Aorta (tissue), 5 donors: ENCODE measurements at regions not wholly inside any gene's neighbourhood (a gene's known extent, or its start where the extent isn't known, plus 50 kb on each side); places are given as distances from the start of the nearest gene placed in this dataset.
"Not testable (repeated sequence)": the region's sequence is repeated elsewhere in the genome, so short reads cannot be mapped to it uniquely, and the experiment has no call there.

Experiments
- ATAC-seq: fragments of 200-7000 bp; cut with Tn5 transposase; one replicate; pipeline ENCODE4 v1.9.1; 2022; ENCODE audit warnings: moderate library complexity; ENCODE audit not compliant: low FRiP score
- DNase-seq, 2 donors: peaks; one replicate each; pipeline ENCODE4 v3.0.0-alpha.2; 2020
- H3K27ac ChIP-seq, 2 donors: one replicate each; pipeline ENCODE4 v1.5.1; 2013; ENCODE audit warnings: low read length in 2 of 2, mild to moderate bottlenecking in 2 of 2, moderate library complexity in 2 of 2, control low read depth in 1 of 2, inconsistent platforms in 1 of 2, low read depth in 1 of 2
- H3K27me3 ChIP-seq, 2 donors: one replicate each; pipeline ENCODE4 v1.6.1; 2013; ENCODE audit warnings: control low read depth in 1 of 2, low read length in 1 of 2, mild to moderate bottlenecking in 1 of 2, moderate library complexity in 1 of 2; ENCODE audit not compliant: insufficient read depth in 2 of 2, control insufficient read depth in 1 of 2
- H3K36me3 ChIP-seq, 2 donors: one replicate each; pipeline ENCODE4 v1.6.1; 2013; ENCODE audit warnings: control low read depth in 1 of 2, low read length in 1 of 2, mild to moderate bottlenecking in 1 of 2; ENCODE audit not compliant: insufficient read depth in 2 of 2, control insufficient read depth in 1 of 2
- H3K4me1 ChIP-seq, 2 donors: one replicate each; pipeline ENCODE4 v1.6.1; 2013; ENCODE audit warnings: low read length in 2 of 2, control low read depth in 1 of 2, mild to moderate bottlenecking in 1 of 2, moderate library complexity in 1 of 2; ENCODE audit not compliant: insufficient read depth in 2 of 2, control insufficient read depth in 1 of 2
- H3K4me3 ChIP-seq, 2 donors: one replicate each; pipeline ENCODE4 v1.5.1; 2013; ENCODE audit warnings: low read length in 2 of 2, control low read depth in 1 of 2, mild to moderate bottlenecking in 1 of 2
- H3K9me3 ChIP-seq: one replicate; pipeline ENCODE4 v1.6.1; 2013; ENCODE audit warnings: mild to moderate bottlenecking, low read length; ENCODE audit not compliant: control insufficient read depth
- WGBS, 2 donors: extraction: QIAGEN DNeasy Blood & Tissue Kit; methylation state at CpG; one replicate each; pipeline ENCODE4 v1.1.7; 2013; 5-methylcytosine and 5-hydroxymethylcytosine counted together
- intact Hi-C, 2 donors: fragments of 100-400 bp; cut with DNase I; formaldehyde crosslinking; loops; one replicate each; pipeline versions ENCODE4 v1.14.2 to v1.15.0; 2022
- donor health status: healthy with polysubstance abuse.
- donor health status: Bipolar disorder and iron deficiency.
- donor health status: DM: no; HTN: no; CAD: no.
- donor health status: DM: no; HTN: no; CAD: no.
- donor health status: DM: yes; HTN: yes; CAD: no.

DNA sequence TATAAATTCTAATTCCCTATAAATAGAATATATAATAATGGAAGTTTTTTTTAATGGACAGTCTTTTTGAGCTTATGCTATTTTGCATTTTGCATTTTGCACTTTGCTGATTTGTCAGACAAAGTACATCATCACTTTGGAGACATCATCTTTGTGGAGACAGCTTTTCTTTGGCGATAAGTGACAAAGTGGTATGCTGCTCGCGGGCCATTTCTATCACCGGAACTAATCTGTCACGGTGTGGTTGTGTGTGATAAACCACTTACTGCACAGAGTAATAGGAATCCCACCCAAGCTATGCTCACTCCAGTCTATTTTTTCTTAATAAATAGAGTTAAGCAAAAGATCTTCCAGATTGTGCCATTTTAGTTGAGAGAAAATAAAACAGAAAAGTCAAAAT, 133.1 kb downstream of the MACIR start:
- Histone ChIP-seq H3K36me3 (no peaks in the 10 kb centered on the region), H3K27ac (no peak overlapping the region), H3K4me1 (no peaks in the 10 kb centered on the region), H3K4me3 (no peak overlapping the region), H3K27me3 (no peaks in the 10 kb centered on the region), H3K9me3 (peaks cover 1% of the 10 kb centered on the region)
- no peak for ATAC-seq
- 84 to 89% methylated on average over 5 of the region's 5 CpGs for WGBS, 2 donors
- intact Hi-C loops = no loop called here
- no peak for DNase-seq

DNA sequence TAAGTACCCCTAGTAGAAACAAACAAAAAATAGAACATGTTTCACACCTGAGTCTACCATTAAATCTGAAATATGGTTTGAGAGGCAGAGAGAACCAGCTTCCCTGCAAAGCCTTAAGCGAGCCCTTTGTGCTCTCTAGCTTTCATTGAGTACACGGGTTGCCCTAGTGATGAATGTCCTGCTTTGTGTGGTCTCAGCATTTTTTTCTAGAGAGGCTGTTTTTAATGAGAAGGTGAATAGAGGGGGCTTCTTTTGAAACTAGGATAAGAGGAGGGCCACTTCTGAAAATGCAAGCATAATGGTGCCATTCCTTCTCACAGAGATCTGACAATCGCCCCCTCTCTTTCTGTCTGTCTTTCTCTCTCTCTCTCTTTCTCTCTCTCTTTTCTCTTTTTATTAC, 131.3 kb downstream of the MACIR start:
- Histone ChIP-seq H3K27me3 (no peaks in the 10 kb centered on the region), H3K36me3 (no peaks in the 10 kb centered on the region), H3K9me3 (peaks cover 1% of the 10 kb centered on the region), H3K27ac (no peak overlapping the region), H3K4me3 (no peak overlapping the region), H3K4me1 (no peaks in the 10 kb centered on the region)
- DNase-seq (no peak), ATAC-seq (no peak)
- intact Hi-C loops = no loop called here
- WGBS, 2 donors = 54 to 63% methylated on average over 3 of the region's 3 CpGs

DNA sequence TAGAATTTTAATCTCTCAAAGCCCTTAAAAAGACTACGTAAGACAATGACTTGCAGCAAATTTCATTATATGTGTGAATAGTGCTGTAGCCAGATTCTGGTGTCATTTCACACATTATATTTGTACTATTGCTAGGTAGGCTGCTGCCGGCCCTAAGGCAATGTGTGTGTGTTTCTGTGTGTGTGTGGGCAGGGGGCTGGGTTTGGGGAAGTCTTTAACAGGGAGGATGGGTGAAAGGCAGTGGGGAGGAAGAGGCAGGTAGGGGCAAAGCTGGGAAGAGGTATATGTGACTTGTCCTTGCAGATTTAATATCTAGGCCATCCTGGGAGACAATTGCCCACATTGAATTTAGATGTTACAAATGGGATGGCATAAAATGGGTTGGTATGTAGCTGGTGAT, 130.8 kb downstream of the MACIR start:
- WGBS, 2 donors = 74 to 79% methylated on average over 2 of the region's 2 CpGs
- intact Hi-C loops = no loop called here
- H3K36me3 ChIP-seq = no peaks in the 10 kb centered on the region

DNA sequence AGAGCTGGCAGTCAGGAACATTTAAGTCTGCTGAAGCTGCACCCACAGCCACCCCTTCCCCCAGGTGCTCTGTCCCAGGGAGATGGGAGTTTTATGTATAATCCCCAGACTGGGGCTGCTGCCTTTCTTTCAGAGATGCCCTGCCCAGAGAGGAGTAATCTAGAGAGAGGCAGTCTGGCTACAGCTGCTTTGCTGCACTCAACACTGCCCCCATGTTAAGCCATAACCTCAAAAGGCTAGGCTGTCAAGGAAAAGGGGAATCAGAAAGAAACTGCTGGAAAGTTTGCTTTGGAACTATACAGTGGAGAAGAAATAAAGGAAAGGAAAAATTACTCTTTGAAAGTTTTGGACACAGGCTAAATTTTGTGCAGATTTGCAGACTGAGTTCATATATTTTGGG, 127.2 kb downstream of the MACIR start:
- no peaks in the 10 kb centered on the region for H3K9me3 ChIP-seq
- no peak for ATAC-seq
- DNase-seq = no peak
- no peak overlapping the region for H3K27ac ChIP-seq
- H3K36me3 ChIP-seq = no peaks in the 10 kb centered on the region
- H3K4me3 ChIP-seq = no peak overlapping the region
- H3K4me1 ChIP-seq = no peaks in the 10 kb centered on the region
- intact Hi-C loops = no loop called here
- H3K27me3 ChIP-seq = no peaks in the 10 kb centered on the region

More for the DNA sequence above, 130.8 kb downstream of the MACIR start:
- Histone ChIP-seq H3K4me1 (no peaks in the 10 kb centered on the region), H3K4me3 (no peak overlapping the region), H3K27ac (no peak overlapping the region), H3K9me3 (peaks cover 1% of the 10 kb centered on the region), H3K27me3 (no peaks in the 10 kb centered on the region)
- DNase-seq = no peak
- no peak for ATAC-seq

DNA sequence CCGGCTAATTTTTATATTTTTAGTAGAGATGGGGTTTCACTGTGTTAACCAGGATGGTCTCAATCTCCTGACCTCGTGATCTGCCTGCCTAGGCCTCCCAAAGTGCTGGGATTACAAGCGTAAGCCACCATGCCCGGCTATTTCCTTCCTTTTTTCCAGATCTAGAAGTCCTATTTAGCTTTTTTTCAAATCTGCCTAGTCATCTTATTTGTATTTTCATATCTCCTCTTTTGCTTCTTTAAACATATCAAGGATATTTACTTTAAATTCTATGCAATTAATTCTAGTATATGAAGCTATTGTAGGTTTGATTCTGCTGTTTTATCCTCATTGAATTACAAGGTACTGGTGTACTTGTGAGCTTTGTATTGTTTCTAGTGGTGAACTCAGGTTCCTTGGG, 119.1 kb downstream of the MACIR start:
- H3K27ac ChIP-seq, ATAC-seq, H3K4me1 ChIP-seq, H3K9me3 ChIP-seq, intact Hi-C loops, DNase-seq, H3K36me3 ChIP-seq, H3K27me3 ChIP-seq, H3K4me3 ChIP-seq: not testable (repeated sequence)
- 89 to 93% methylated on average over 4 of the region's 4 CpGs for WGBS, 2 donors

DNA sequence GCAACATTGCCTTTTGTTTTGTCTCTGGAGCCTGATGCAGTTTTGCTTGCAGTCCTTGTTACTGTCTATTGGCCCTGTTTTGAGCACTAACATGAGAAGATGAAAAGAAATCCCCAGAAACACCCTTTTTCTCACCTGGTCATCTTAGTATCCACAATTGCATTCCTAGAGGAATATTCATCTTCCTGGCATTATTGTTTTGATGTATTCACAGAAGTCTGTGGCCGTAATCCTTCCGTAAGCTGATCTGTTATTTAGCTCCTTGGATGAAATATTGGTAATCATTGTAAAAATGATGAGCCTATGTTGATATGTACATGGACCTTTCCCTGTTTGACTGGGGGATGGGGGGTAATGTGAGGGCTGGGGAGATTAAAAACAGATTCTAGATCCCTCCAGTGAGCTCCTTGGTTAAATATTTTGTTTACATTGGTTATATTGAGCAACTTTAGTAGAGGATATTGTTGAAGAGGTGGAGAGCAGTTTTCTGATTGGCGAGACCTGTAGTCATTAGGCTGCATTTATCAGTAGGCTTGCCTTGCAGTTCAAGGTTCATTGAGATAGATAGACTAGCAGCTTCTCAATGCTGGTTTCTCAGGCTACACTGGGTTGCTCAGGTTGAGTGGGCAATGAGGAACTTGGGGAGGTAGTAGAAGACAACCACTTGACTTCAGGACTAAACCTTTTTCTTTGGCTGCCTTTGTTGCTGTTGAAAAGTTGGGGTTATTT, 117.5 kb downstream of the MACIR start:
- no peaks in the 10 kb centered on the region for H3K9me3 ChIP-seq
- no peaks in the 10 kb centered on the region for H3K36me3 ChIP-seq
- intact Hi-C loops = no loop called here
- ATAC-seq (no peak), DNase-seq (no peak)
- H3K27me3 ChIP-seq = no peaks in the 10 kb centered on the region
- no peak overlapping the region for H3K27ac ChIP-seq
- no peaks in the 10 kb centered on the region for H3K4me1 ChIP-seq
- no peak overlapping the region for H3K4me3 ChIP-seq
- 93 to 96% methylated on average over 3 of the region's 3 CpGs for WGBS, 2 donors

DNA sequence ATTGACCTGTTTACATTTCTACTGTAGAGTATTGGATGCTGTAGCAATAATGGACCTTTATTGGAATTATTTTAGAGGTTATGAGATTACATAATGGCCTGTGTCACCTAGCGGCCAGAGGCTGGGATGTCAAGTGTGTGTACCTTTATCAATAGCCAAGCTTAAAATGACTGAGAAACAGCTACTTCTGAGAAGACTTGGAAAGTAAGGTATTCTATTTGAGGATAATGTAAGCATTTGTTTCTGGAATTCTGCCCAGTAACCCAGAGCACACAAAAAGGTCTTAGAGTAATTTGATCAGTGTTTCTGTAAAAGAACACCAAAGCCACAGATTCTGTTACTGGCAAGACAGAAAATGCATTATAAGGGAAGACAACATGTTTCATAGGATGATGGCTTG, 116.8 kb downstream of the MACIR start:
- DNase-seq = no peak
- ATAC-seq = no peak
- Histone ChIP-seq H3K27me3 (no peaks in the 10 kb centered on the region), H3K9me3 (no peaks in the 10 kb centered on the region), H3K27ac (no peak overlapping the region), H3K36me3 (no peaks in the 10 kb centered on the region), H3K4me1 (no peaks in the 10 kb centered on the region), H3K4me3 (no peak overlapping the region)
- WGBS, 2 donors = 52 to 78% methylated on average over 1 of the region's 1 CpG
- intact Hi-C loops = no loop called here

DNA sequence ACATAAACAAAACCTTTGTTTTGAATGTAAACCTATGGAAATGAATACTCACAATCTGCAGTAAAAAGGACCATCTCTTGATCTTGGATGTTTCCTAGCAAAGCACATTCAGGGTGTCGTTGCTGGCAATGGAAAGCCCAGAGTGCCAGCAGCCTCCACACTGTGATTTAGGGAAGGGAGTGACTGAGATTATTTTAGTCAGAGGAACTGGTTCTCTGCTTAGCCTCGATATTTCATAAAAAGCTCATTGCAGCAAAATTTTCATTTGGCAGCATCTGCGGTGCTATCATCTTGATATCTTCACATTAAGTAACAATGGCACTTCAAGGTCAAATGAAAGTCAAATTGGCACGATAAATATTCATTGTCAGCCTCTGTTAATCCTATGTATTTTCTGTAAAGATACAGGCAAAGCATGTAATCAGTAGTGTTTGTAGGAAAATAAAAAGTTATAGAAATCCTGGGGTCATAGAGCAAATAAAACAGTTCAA, 116.0 kb downstream of the MACIR start:
- no peak overlapping the region for H3K27ac ChIP-seq
- intact Hi-C loops = no loop called here
- H3K27me3 ChIP-seq = no peaks in the 10 kb centered on the region
- ATAC-seq = no peak
- no peaks in the 10 kb centered on the region for H3K9me3 ChIP-seq
- DNase-seq = no peak
- H3K36me3 ChIP-seq = no peaks in the 10 kb centered on the region
- H3K4me3 ChIP-seq = no peak overlapping the region
- no peaks in the 10 kb centered on the region for H3K4me1 ChIP-seq
- 23 to 38% methylated on average over 4 of the region's 4 CpGs for WGBS, 2 donors

DNA sequence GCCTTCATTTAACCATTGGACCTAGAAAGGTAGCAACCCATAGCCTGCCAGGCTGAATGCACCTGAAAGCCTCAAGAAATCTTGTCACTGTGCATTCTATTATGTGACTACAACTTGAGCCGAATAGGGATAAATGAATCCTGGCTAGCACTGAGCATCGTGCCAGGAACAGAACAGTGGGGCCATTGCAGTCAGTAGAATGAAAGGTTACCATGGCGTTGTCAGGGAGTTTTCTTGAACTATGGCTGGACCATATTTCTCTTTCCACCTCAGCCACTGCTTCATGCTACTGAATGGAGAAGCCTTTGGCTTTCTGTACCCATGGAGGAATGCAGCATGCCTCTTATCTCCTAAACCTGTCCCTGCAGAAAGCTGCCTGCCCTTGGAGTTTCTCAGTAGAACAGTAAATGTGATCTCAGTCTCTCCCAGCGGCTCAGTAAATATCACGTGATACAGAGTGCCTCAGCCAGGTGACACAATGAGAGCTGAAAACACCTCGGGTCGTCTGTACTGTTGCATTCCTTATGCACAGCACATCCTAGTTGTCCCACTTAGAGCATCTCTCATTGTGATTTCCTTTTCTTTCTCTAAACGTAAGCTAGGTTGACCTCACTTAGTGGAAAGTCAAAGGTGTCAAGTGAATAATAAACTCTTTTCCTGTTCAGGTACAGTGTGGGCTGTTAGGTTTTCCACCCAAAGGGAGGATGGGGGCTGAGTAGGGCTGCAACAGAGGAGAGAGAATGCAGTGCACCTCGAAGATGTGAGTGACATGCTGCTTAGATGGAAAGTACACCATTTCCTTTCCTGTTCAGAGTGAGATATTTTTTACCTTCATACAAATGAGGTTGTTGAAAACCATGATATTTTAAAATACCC, 115.3 kb downstream of the MACIR start:
- Histone ChIP-seq H3K27me3 (no peaks in the 10 kb centered on the region), H3K9me3 (no peaks in the 10 kb centered on the region), H3K4me1 (no peaks in the 10 kb centered on the region), H3K27ac (no peak overlapping the region), H3K4me3 (no peak overlapping the region), H3K36me3 (no peaks in the 10 kb centered on the region)
- no peak for ATAC-seq
- no peak for DNase-seq
- 59 to 64% methylated on average over 9 of the region's 9 CpGs for WGBS, 2 donors
- intact Hi-C loops = no loop called here
